ENCODE measurements at regions not wholly inside any gene's neighbourhood (a gene's known extent, or its start where the extent isn't known, plus 50 kb on each side); places are given as distances from the start of the nearest gene placed in this dataset.

DNA sequence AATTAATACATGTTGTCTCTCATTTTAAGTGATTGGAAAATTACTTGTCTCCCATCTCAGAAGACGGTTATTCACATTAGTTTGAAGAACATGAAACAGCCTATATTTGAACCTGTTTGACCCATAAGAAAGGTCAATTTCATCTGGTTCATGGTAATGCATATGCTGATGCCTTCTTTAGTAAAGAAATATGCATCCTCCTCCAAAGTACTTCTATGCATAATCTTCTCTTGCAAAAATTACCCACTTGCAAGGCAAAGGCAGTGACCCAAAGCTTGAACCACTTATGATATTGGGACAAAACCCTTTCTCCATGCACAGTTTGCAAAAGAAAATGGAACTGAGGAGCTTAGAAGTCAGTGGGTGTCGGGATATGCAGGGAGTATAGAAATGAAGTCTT is 65.4 kb upstream of the IRX1 start:
- H3K79me2 ChIP-seq (ENCODE audit: insufficient read depth, low read length), result no peaks in the 10 kb centered on the region
- no peak overlapping the region for H2AFZ ChIP-seq (ENCODE audit: low read depth, low read length, poor library complexity, severe bottlenecking)
- no peak for TF ChIP-seq RAD21 (IDR thresholded peaks at IDR 0.05; ENCODE audit: low read depth)
- no peak for TF ChIP-seq SP1 (IDR thresholded peaks at IDR 0.05; ENCODE audit: low read depth)
- no peak for TF ChIP-seq JUND (IDR thresholded peaks at IDR 0.05)
- no peak for TF ChIP-seq CBX3 (IDR thresholded peaks at IDR 0.05; ENCODE audit: low read depth)
- no peak for TF ChIP-seq YY1 (IDR thresholded peaks at IDR 0.05; ENCODE audit: extremely low read depth, insufficient replicate concordance, low read depth, low read length)
- no peak for TF ChIP-seq CEBPB (IDR thresholded peaks at IDR 0.05; ENCODE audit: low read depth)
- no peak for TF ChIP-seq SRF (IDR thresholded peaks at IDR 0.05; ENCODE audit: low read depth)
- TF ChIP-seq, protein P1, sequence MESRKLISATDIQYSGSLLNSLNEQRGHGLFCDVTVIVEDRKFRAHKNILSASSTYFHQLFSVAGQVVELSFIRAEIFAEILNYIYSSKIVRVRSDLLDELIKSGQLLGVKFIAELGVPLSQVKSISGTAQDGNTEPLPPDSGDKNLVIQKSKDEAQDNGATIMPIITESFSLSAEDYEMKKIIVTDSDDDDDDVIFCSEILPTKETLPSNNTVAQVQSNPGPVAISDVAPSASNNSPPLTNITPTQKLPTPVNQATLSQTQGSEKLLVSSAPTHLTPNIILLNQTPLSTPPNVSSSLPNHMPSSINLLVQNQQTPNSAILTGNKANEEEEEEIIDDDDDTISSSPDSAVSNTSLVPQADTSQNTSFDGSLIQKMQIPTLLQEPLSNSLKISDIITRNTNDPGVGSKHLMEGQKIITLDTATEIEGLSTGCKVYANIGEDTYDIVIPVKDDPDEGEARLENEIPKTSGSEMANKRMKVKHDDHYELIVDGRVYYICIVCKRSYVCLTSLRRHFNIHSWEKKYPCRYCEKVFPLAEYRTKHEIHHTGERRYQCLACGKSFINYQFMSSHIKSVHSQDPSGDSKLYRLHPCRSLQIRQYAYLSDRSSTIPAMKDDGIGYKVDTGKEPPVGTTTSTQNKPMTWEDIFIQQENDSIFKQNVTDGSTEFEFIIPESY (IDR thresholded peaks at IDR 0.05; ENCODE audit: extremely low read depth, insufficient replicate concordance, low read length), result no peak
- TF ChIP-seq TCF7L2 (IDR thresholded peaks at IDR 0.05; ENCODE audit: borderline replicate concordance, extremely low read depth, insufficient read depth, insufficient read length), result no peak
- TF ChIP-seq ELF1 (IDR thresholded peaks at IDR 0.05; ENCODE audit: borderline replicate concordance, low read depth), result no peak
- no peaks in the 10 kb centered on the region for H3K27me3 ChIP-seq (ENCODE audit: insufficient read depth, low read length)
- peaks cover 10 to 24% of the 10 kb centered on the region in 2 experiments; a peak in 2 of 4 replicates for H3K9me3 ChIP-seq (ENCODE audit: control insufficient read depth in 1 of 2, insufficient read depth in 1 of 2, low read depth in 1 of 2, low read length in 2 of 2)
- RAD21 ChIA-PET (ENCODE audit: low non-redundant PET in 1 of 2, low total read pairs in 2 of 2, uncharacterized antibody in 2 of 2, unreplicated experiment in 2 of 2), result no interaction called here
- intact Hi-C loops (cut with micrococcal nuclease), result no loop called here
- no TSS peak for BruUV-seq (replicated peaks)
- CTCF ChIA-PET, result no interaction called here
- DNase-seq (ENCODE audit: low read depth, low spot score) (no peak), ATAC-seq (no peak)
- H3K9me2 ChIP-seq (ENCODE audit: insufficient read depth), result no peaks in the 10 kb centered on the region
- no peaks in the 10 kb centered on the region for H4K20me1 ChIP-seq (ENCODE audit: insufficient read depth)
- no peak overlapping the region for H3K9ac ChIP-seq (ENCODE audit: low read length)
- no peak overlapping the region for H3K4me3 ChIP-seq (replicated peaks in 1 of 2; ENCODE audit: low read depth in 1 of 2, low read length in 2 of 2)
- H3K27ac ChIP-seq (ENCODE audit: low read depth, low read length), result no peak overlapping the region
- H3K4me1 ChIP-seq (ENCODE audit: control insufficient read depth in 1 of 2, insufficient read depth in 2 of 2, low read length in 2 of 2), result no peaks in the 10 kb centered on the region
- H3K4me2 ChIP-seq (ENCODE audit: low read length), result no peak overlapping the region
- H3K36me3 ChIP-seq (ENCODE audit: control insufficient read depth in 1 of 2, insufficient read depth in 2 of 2, low read length in 2 of 2), result no peaks in the 10 kb centered on the region
- POLR2A ChIA-PET, result no interaction called here
